Inflammatory macrophage (primary cell): ENCODE measurements at regions not wholly inside any gene's neighbourhood (a gene's known extent, or its start where the extent isn't known, plus 50 kb on each side); places are given as distances from the start of the nearest gene placed in this dataset.
"Not testable (repeated sequence)": the region's sequence is repeated elsewhere in the genome, so short reads cannot be mapped to it uniquely, and the experiment has no call there.

Experiments used
- DNase-seq, 2 donors: peaks; one replicate each; pipeline ENCODE4 v3.0.0-alpha.2; 2020 to 2022

DNA sequence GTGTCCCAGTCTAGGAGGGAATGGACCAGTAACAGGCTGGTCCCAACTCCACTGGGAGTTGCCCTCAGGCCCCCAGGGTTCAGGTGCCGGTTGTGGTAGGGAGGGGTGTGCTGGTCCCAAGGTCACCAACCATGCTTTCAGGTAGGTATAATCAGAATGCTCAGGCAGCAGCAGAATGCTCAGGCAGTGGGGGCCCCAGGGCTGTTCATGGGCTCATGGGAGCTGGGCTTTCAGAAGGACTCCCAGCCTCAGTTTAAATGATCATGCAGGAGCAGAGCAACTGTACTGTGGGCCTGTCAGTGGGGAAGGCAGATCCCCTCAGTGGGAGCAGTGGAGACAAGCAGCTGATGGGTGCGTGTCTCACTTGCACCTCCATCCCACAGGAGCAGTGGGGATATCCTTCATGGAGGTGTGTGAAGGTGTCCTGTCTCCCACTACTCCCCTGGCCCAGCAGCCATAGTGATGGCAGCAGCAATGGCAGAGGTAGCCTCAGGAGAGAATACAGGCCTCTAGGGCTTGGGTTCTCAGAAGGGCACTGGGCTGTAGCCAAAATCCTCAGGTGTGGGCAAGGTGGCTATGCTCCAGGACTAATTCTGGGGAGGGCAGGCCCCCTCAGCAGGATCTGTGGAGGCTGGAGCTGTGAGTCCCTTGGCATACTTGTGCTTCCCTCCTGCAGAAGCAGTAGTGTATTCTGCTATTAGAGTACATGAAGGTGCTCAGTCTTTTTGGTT is 917.3 kb upstream of the B3GALT2 start:
- DNase-seq: no peak

DNA sequence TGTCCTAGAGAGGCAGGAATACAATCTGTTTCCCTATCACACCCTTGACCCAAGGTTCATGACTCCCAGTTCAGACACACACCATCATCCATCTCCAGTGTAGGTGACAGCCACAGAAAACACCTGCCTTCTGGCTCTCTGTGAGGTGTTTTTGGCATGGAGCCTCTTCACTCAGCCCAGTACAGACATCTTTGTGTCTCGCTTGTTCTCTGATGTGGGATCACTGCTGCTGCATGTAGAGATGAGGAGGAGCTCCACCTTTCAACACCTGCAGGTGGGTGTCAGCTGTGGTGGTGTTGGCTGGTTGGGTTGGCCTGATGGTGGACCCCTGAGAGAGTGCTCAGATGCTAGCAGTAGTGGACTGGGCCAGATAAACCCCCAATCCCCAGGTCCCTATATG is 916.7 kb upstream of the B3GALT2 start:
- DNase-seq: no peak

DNA sequence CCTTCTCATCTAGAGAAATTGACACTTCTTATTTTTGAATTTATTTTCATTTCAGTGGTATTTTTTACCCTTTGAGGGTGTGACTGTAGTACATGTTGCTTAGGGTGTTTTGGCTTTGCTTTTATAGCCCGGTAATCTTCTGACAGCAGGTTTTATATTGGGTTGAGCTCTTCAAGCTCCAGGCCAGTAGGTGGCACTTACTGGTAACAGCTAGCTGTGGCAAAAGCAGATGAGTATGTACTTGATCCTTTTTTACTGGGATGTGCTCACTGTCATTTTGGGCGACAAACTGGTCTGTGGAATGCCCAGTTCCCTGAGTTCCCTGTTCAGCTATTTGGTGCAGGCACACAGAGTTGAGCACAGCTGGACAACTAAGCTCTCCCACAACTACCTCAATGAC is 916.2 kb upstream of the B3GALT2 start:
- DNase-seq: no peak

DNA sequence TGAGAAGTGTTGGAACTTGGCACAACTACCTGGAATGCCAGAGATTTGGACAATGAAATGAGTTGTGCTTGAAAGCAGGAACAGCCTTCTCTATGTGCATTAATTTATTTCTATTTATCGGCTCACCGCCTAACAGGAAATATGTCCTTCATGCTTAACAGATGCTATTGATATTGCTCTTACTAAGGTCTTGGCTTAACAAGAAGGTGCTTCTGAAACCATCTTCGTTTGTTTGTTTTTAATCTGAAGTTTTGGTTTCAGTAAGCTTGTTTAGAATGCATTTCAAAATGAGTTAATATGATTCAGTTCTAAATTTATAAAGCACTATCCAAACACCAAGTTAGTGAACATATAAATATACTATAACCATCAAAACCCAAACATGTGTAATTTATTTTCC is 898.3 kb upstream of the B3GALT2 start:
- no peak for DNase-seq

DNA sequence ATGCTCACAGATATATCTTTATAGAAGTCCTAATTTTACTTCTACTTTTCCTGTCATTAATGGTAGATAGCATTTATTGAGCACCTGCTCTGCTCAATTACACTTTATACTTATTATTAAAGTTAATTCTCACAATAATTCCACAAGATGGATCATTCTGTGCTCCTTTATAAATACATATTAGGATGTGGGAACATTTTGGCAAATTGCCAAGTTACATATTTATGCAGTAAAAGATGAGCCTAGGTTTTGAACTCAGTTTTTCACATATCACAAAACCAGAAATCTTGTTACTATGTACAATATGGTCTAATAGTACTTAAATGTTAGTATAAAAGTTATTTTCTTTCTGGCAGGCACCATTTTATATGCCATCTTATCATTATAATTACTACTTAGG is 895.0 kb upstream of the B3GALT2 start:
- DNase-seq: no peak

DNA sequence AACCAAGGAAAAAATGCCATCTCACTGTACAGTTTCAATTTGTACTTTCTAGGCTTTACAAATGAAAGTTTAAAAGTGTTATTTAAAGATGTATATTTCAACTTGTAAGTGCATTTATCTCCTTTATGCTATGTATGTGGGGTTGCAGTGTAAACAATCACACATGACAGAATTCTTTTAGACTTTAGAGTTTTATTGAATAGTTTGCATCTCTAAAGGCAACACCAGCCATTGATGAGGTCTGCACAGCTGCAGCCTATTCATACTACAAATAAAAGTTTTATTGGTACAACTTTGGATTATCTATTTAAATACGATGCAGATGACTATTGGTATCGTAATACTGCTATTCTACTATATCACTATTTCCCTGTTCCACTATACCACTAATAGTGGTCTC is 894.4 kb upstream of the B3GALT2 start:
- DNase-seq: no peak

DNA sequence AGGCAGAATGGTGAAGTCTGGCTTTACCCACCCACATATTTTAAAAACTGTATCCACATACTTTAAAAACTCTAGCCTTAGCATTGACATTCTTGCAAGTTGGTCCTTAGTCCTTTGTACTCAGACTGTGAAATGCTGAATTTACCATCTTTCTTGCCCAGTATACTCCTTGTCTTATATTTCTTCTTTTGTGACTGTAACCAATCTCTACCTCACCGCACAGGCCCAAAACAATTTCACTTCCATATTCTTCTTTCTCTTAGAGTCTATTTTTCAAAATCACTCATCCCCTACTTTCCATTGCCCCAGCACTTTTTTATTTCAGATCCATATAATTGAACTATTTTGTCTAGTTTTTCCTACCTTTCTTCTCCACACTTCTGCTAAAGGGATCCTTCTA is 892.4 kb upstream of the B3GALT2 start:
- DNase-seq: no peak

DNA sequence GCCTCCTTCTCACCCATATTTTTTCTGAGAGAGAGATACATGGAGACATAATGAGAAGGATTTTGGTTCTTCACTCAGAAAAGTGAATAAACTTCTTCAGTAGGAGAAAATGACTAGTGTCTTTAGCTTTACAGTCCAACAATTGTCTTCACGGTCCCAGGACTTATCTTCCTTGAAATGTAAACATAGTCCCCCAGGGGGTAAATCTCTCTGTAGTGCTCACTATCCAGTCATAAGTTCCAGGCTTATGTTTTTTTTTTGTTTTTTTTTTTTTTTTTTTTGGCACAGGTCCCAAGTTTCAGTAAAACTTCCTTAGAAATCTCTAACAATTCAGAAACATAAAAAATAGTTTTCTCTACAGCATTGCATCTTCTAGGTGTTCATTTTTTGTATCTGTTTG is 890.2 kb upstream of the B3GALT2 start:
- DNase-seq: no peak

DNA sequence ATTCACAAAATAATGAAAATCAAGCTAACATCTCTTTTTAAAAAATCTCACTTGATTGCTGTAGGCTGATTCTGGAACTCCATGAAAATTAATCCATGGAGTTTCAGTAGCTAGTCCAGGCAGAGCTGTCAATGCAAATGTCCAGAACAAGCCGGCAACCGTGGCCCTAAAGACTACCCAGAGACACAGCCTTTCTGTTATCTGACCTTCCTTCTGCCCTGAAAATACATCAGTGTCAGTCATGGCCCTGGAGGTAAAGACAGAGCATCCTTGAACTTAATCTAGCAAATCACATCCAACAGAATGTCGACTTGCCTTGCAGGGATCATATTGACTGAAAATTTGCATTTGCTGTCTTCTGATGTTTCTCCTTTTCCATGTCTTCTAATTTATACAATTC is 887.4 kb upstream of the B3GALT2 start:
- no peak for DNase-seq

DNA sequence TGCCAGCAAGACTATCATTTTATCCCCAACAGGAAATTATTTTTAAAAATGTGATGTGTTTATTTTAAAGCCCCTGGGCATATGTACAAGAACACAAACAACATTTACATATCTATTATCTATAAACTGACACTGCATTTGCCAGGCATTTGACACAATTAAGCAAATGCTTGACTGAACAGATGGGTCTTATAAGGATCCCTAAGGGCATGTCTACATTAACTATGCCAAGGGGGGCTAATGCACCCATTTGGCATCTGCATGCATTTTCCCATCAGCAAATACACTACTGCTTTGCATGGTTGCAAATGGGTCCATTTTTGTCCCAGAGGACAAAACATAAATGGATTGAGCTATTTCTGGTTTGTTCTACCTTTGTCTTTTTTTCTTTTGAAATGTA is 884.8 kb upstream of the B3GALT2 start:
- no peak for DNase-seq

DNA sequence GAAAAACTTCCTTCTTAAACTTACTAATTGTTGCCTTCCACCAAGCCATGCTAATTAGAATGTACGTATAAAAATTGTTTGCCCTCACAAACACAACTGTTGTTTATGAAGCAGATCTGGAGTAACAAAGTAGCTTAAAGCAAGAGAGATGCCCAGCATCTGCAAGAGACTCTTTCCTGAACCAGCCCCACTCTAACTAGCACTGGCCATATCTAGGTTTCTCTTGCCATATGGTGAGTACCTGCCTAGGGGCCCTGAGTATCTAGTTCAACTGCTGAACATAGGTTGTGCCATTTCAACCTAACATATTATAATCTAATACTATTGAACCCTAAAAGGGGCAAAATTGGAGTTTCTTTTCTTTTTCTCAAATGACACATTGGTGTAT is 883.4 kb upstream of the B3GALT2 start:
- no peak for DNase-seq

DNA sequence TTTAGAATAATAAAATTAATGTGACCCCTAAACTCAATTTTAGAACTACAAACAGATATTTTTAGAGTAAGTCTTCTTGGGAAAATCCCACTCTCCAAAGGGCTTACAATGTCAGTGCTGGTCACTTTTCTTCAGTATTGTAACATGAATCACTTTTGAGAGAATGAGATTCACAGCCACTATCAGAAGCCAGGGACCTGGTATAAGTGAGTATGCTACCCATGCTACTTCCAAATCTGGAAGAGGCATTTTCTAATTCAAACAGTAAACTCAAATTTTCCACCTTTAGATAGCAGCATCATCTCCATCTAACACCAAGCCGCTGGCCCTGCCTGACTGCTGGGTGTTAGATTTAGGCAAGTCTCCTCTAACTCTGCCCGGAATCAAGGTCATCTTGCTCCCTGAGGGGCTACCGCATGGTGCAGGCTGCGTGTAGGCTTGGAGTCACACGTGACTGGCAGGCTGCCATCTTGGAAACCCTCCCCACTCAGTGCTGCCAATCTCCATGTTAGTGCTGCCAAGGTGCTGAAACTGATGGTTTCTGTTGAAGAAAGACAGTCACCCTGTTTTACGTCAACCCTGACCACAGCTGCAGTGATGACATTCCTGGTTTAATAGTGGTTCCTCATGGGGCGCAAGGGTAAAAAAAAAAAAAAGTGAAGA is 882.9 kb upstream of the B3GALT2 start:
- DNase-seq: peak; percentile 12 to 16

DNA sequence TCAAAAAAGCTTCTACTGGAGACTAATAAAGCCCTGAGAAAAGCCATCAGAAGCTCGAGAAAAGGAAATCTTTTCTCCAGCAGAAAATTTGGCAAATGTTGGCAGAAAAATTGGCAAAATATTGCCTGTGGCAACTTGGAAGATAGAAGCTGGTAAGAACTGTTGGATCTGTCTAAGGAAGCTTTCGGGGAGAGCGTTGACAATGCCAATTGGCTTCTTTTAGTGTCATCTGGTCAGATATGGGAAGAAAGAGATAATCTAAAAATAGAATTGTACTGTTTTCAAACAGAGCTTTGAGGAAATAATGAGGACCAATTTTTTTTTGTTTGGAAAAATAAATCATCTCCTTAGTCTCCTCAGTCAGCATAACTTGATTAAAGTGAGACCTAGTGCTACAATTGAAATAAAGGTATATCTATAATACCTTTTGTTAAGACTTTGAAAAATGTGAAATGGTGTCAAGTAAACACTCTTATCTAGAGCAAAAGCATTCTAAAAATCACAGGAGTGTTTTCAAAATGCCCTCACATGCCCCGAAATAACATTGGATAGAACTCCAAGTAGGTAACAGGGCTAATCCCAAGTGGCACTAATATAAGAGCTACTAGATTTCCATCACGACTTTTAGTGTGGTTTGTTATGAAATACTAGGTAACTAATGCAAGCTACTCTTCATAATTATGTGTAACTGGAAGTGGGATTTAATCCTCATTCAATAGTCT is 882.2 kb upstream of the B3GALT2 start:
- DNase-seq: no peak

DNA sequence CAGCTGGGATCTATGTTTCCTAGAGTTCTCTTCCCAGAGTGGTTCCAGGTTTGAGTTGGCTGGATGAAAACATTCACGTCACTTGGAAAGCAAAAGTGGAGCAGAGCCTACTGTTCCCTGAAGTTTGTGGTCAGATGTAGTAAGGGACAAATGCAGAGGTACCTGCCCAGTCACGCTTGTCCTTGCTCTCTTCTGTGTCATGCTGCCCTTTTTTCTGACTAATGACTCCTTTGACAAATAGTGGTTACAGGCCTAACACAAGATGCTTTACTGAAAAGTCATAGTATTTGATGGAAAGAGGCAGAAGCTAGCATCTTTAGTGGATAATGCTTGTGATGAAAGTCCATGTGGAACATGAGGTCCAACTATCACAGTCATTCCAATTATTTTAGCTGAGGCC is 881.4 kb upstream of the B3GALT2 start:
- DNase-seq: no peak

DNA sequence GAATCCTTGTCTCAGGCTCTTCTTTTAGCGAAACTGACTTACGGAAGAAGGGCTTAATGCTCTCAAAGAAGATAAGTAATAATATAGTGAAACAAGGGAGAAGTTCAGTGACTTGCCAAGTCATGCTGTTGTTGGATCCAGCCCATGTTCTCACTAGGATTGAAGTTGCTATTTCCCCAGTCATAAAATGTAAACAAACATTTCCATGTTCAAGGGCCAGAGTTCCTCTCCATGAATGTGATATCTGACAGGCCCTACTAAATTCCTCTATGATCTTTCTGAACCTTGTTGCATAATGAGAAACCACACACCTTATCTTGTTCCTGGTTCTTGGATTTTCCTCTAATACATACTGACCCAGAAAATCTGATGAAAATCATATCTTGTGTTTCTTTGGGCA is 876.5 kb upstream of the B3GALT2 start:
- no peak for DNase-seq

DNA sequence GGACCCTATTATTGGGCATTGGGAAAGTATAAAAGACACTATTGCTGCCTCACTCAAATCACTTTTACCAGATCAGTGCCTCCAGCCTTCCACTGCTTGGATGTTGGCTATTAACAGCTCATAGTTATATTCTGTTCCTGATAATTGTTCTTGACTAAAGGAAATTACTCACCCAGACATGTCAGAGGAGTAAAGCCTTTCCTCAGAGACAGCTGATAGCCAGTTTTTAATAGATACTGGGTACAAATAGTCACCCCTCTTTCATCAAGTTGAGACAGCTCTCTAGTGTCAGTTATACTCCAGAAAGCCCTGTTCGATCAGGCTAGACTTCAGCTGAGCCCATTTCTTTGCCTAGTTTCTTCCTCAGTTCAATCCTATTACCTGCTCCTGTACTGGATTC is 876.1 kb upstream of the B3GALT2 start:
- DNase-seq: no peak

DNA sequence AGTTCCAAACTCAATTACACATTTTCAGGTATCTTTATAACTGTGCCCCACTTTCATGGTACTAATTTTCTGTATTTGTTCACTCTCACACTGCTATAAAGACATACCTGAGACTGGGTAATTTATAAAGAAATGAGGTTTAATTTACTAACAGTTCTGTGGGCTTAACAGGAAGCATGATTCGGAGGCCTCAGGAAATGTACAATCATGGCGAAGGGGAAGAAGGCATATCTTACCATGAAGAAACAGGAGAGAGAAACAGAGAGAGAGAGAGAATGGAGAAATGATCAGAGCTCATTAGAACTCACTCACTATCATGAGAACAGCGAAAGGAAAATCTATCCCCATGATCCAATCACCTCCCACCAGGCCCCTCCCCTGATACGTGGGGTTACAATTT is 874.1 kb upstream of the B3GALT2 start:
- DNase-seq: no peak

DNA sequence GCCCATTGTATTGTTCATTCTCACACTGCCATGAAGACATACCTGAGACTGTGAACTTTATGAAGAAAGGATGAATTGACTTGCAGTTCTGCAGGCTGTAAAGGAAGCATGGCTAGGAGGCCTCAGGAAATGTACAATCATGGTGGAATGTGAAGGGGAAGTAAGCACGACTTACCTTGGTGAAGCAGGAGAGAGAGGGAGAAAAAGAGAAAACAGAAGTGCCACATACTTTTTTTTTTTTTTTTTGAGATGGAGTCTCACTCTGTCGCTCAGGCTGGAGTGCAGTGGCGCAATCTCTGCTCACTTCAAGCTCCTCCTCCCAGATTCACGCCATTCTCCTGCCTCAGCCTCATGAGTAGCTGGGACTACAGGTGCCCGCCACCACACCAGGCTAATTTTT is 871.9 kb upstream of the B3GALT2 start:
- not testable (repeated sequence) for DNase-seq

DNA sequence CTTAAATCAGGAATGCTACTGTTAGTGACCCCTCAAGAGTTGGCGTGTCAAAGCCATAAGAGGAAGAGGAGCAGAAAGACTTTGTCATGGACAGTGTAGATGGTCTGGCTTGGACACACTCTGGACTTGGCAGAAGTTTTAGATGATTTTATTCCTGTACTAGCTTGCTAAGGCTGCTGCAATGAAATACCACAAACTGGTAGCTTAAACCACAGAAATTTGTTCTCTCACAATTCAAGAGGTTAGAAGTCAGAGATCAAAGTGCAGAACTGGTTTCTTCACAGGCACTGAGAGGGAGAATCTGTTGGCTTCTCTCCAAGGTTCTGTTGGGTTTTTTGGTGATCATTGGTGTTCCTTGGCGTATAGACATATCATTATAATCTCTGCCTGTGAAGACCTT is 869.8 kb upstream of the B3GALT2 start:
- no peak for DNase-seq

DNA sequence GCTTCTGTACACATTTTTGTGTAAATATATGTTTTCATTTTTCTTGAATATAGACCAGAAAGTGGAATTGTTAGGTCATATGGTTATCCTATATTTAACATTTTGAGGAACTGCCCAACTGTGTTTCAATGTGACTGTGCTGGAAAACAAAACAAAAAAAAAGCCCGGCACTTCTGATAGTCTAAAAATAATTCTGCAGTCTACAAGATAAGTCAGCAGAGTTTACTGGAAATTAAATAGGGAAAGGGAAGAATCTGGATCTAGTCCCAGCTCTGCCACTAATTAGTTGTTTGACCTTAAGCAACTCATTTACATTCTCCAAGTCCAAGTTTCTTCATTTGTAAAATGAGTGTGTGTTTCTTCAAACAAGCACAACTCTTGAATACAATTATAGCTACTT is 869.1 kb upstream of the B3GALT2 start:
- peak in 1 of 2 donors; percentile 1 for DNase-seq

DNA sequence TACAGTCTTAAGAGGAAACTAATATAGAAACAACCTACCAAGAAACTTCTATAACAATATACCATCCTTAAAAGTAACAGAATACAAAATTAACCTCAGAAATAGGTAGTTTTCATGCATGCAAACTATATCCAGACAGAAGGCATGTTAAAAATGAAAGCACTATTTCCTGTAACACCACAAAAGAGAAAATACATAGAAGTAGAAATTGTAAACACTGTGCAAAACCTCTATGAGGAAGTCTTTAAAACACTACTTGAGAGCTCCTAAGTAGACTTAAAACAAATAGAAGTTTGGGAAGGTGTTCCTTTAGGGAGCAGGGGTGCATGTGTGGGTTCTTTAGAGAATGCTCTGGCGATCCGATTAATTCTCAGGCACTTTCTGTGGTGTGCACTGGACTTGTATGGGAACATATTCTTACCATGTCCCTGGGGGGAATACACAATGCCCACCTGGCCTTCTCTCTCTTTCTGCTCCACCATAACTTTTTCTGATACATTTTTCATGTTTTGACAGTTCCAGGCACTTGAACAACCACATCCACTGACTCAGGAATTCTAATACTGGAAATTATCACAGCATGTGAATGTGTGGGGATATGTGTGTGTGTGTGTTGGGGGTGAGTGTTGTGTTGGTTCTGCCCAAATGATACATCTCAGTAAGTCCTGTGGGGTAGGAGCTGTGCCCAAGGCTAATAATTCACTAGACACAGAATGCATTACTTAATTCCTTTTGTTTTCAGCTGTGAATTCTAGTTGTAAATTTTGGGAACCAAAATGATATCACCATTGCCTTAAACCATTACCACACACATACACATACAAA is 866.3 kb upstream of the B3GALT2 start:
- DNase-seq: no peak

DNA sequence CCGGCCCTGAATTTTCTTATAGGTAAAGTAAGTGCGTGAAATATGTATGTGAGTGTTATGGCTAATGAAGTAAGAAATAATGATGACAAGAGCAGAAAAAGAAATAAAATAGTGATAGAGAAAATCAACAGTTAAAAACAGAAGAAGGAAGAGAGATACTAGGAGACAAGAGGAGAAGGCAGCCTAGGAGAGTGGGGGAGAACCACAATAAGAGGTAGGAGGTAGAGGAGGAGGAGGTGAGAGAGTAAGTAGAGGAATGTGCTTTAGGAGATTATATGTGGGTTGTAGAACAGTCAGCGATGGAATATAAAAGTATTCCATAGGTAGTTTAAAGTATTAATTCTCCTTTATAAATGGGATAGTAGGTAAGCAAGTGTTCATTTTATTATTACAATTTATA is 861.5 kb upstream of the B3GALT2 start:
- DNase-seq: no peak

DNA sequence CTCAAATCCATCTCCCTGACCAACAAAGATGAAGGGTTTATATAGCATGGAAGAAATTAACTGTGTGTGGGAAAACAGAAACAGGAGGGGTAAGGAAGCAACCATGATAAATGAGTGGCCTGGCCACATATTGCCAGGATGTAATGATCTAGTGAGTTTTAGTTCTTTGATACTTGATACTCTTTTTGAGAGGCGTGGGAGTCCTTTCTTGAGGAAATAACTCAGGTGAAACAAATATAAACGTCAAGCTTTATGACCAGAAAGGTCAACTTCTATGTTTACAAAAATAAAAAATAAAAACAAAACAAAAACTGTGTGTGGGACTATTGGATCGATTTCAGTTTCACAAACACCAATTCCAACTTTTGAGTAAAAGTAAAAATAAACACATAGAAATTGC is 860.8 kb upstream of the B3GALT2 start:
- no peak for DNase-seq
